ENCODE measurements at regions not wholly inside any gene's neighbourhood (a gene's known extent, or its start where the extent isn't known, plus 50 kb on each side); places are given as distances from the start of the nearest gene placed in this dataset.

DNA sequence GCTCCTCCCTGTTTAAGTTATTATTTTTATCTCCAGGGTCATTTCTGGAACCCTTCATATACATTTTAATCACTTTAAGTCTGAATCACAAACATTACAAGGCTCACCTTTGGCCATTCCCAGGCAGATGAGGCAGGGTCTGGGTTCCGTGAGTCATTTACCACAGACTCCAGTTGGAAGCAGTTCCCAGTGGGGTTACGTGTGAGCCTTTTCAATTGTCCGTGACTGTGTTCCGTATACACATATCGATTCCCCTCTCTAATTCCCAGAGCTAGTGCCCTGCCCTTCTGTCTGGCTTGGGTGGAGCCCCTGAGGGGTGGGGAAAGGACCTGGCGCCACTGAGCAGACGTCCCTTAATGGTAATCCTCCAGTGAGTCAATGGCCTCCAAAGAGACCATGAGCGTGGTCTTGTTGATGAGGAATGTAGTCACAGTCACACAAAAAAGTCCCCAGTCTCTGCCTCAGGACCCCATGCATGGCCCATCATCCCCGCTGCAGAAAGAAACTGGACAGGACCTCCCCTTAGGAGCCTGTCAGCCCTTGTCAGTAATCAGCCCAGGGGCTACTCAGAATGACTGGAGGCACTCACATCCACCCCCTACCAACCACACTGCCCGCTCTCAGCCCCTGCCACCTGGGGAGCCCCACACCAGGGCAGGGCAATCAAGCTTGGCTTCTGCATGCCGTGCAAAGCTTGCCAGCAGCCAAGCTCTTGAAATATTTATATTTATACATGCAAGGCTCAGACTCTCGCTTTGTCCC is 144.4 kb downstream of the ZIC5 start:
- no peak for DNase-seq (ENCODE audit: low spot score)

DNA sequence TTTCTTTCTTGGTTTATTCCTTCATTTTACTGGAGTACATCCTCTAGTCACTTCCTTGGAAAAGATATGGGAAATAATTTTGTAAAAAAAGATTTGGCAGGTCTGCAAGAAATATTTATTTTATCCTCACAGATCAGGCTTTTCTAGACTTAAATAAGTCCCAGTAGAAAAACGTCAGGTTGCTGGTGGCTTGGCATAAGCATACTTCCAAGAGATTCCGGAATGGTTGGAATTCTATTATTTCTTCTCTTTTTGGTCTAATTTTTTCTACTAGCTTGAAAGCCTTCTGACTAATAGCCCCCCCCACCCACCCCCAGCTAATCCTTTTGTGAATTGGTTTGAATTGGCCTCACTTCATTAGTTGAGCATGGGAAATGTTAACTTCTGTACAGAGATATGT is 147.6 kb downstream of the ZIC5 start:
- no peak for DNase-seq (ENCODE audit: low spot score)

DNA sequence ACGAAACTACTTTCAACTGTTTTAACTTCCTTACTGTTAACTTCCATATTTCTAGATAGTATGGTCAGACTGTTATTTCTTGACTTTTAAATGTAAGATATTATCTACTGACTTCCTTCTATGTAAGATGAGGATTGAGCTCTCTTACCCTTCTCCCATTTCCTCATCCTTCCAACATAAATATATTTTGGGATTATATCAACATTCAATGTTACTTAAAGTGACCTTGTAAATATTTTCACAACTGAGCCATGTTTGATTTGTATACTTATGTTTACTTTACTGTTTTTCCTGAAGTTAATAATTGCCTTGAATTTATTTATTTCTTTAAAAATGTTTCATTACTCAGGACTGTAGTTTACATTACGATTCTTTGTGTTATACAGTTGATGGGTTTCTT is 148.7 kb downstream of the ZIC5 start:
- DNase-seq (ENCODE audit: low spot score): no peak

DNA sequence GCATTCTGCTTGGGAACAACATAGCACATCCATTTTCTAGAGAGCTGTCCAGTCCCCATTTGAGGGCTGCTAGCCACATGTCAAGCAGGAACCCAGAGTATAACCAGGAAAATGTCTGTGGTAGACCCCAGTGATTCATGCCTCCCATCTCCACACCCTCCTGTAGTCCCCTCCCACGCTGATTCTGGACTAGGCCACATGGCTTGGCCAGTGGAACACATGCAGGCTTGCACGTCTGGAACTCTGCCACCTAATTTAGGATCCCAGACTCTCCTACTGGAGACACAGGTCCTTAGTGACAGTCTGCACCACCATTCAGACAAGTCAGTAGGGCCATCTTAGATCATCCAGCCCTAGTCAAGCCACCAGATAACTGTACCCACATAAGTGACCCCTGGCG is 149.8 kb downstream of the ZIC5 start:
- DNase-seq (ENCODE audit: low spot score): no peak

DNA sequence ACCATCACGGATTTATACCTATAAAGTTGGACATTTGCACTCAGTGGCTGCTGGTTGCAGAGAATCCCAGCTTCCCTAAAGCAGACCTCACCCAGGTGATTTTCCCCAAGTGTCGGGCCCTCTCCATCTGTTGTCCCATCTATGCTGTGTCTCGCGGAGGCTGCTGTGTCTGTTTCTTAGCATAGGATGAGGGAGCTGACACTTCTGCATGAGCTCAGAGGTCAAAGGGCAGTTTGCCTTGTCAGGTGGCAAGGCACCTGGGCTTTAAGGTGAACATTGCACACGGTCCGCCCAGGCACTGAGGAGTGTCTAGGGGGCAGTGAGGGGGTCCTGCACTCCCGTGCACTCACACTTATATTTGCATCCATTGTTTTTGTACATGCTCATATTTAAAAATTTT is 151.6 kb downstream of the ZIC5 start:
- DNase-seq (ENCODE audit: low spot score): no peak

DNA sequence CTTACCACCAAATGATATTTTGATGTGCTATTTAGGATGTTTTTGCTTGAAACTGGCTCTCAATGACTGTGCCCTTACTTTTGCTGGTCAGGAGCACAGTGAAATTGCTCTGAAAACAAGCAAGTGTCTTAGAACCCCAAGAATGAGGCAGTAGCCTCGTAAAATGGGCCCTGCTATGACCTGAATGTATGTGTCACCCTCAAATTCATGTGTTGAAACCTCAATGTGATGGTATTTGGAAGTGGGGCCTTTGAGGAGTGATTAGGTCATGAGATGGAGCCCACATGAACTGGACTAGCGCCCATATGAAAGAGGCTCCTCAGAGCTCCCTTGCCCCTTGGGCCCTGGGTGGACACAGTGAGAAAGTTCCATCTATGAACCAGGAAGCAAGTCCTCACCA is 155.2 kb downstream of the ZIC5 start:
- DNase-seq (ENCODE audit: low spot score): no peak

DNA sequence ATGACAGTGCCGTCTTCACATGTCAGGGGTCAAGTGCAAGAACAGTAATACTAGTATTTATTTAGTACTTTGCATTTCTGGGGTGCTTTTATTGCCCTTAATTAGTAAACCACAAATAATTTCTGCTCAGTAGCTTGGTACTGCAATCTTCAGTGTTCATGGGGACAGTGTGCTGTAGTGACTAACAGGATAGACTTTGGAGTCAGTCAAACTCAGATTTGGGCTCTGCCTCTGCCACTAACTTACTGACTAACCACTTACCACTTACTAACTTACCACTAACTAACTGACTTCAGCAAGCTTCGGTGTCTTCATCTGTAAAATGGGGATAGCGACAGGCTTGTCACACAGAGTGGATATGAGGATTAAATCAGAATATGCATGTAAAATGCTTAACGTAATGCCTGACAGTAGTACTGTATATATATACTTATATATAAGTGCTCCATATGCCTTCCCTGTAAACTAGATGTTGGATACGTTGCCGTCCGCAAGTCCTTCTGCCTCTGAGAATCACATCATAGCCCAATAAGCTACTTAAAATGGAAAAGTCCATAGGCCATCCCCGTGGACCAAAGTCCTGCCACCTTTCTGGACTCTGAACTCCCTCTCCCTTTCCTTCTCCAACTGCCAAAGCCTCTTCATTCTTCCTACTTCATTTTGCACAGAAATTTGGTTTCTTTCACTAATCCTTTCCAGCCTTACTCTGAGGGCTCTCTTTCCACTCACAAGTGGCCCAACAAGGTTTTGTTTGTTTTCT is 158.1 kb downstream of the ZIC5 start:
- no peak for DNase-seq (ENCODE audit: low spot score)

DNA sequence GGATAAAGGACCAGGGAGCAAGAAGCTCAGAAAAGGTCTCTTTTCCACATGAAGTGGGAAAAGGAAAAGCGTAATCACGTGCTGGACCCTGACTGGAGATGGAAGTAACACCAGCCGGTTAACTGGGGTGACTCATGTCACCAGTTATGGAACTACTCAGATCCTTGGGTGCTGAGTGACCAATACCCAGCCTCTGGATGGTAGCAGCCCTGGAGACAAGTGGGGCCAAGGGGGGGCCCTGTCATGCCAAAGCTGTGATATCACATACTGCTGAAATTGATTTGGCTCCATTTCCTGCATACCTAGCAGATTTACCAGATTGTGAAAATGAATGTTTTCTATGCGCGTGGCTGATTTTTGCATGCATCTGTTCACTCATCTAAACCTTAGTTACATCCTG is 158.9 kb downstream of the ZIC5 start:
- no peak for DNase-seq (ENCODE audit: low spot score)

DNA sequence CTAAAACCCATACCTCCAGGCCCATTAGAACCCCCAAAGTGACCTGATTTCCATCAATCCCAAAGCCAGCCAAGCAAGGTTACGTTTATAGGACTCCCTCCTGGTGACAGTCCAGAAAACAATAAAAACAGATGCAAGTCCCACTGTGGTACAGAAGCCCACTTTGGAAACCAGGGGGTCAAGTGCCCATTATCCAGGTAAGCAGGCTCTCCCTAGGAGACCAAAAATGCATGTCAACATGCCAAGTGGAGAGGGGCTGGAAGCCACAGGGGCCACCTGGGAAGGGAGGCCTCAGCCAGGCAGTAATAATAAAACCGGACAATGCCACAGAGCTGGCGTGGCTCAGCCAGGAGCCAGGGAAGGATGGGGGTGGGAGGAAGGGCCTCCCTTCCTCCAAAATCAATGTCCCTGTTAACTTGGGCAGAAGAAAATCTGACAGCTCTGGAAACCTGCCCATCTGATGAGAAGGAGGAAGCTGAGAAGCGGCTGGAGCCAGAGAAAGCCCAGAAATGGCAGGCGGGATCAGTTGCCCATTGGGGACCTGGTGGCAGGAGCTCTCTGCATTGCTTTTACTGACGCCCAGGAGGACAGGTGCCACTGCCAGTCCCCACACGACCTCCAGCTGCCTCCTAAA is 160.4 kb downstream of the ZIC5 start:
- no peak for DNase-seq (ENCODE audit: low spot score)

DNA sequence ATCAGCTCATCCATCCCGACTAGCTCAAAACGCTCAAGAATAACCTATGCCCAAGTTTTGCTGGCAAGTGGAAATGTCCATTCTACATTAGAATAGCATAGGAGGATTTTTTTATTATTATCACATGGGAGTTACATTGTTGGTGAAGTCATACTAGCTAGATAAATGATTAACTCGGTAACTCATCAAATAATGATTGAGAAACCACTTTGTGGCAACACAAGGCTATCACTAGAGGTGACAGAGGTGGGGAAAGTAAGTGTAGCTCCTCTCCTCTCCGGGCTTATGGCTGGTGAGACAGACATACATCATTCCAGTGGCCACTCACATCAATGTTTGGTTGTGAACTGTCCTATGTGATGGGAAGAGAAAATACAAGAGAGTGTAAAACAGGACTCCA is 161.6 kb downstream of the ZIC5 start:
- no peak for DNase-seq (ENCODE audit: low spot score)

DNA sequence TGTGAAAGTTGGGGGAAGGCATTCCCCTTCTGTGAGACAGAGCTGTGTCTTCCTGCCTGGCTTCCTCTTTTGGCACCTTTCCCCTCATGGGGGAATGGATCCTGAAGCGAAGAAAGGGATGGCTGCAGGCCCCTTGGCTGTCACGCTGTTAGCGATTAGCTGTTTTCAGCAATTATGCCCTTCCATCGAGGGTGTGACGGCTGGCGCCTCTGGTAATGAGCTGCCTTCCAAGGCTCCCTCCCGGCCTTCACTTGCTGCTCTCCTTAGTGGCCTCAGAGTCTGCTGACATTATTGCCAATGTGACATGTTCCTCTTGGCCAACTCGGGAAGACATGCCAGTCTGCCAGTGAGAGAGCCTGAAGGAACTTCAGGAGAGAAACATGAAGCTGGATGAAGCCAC is 162.1 kb downstream of the ZIC5 start:
- no peak for DNase-seq (ENCODE audit: low spot score)

DNA sequence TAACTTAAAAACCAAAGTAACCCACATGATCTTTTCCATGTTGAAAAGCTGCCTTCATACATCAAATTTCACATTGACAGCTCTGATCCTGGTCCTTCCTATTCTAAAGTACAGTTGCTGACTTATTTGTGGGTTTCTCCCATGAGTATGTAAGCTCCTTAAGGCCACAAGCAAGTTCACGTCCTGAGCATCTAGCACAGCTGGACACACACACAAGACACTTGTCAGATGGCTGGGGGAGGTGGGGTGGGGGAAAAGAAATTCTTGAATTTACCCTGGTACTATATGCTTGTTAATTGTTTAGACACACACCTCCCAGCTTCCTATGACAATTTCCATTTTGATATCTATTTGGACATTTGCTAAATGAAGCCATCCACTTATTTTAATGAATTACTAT is 162.8 kb downstream of the ZIC5 start:
- no peak for DNase-seq (ENCODE audit: low spot score)

DNA sequence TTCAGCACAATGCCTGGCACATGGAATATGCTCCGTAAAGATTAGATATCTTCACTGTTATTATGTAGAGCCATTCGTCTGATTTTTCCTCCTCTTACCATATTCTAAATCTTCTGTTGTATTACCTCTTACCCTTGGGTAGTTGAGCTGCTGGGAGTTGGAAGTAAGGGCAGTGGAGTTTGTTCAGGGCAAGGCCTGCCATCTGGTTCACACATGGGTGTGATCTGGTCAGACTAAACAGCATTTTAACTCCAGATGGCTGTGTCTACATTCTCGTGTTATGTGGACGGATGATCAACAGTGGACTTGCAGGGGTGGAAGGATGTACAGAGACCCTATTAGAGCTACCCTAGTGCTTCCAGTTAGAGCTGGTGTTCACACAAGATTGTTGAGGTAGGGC is 164.9 kb downstream of the ZIC5 start:
- DNase-seq (ENCODE audit: low spot score): no peak

DNA sequence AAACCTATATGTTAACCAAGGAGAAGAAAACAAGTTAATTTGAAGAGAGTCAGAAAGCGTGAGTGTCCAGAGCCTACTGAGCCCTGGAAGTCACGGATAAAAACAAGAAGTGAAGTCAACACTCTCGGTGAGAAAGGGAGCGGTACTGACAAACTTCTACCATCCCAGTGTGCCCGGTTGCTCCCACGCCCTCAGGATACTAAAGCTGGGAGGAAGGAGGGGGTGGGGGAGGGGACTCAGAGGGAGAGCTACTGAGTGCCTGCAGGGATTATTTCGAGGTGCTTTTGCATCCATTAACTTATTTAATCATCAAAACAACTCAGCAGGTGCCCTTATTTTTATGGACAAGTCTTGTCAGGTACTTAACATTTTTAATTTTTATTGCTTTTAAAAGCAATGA is 166.2 kb downstream of the ZIC5 start:
- no peak for DNase-seq (ENCODE audit: low spot score)

DNA sequence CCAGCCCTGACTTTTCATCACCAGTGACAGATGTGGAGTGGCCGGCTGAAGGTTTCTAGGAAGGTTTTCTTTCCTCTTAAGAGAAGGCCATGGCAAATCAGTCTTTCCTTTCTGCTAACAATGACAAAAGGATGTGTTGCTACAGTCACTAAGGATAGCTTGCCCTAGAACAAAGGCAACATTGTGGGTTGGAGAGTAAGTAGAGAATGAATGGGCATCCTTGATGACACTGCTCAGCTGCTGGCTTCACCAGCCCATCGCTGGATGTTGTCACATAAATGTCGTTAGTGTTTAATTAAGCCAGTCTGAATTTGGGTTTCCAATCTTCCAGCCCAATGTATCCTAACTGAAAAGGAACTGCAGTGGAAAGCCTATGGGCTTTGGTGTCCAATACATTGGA is 168.4 kb downstream of the ZIC5 start:
- DNase-seq (ENCODE audit: low spot score): no peak

DNA sequence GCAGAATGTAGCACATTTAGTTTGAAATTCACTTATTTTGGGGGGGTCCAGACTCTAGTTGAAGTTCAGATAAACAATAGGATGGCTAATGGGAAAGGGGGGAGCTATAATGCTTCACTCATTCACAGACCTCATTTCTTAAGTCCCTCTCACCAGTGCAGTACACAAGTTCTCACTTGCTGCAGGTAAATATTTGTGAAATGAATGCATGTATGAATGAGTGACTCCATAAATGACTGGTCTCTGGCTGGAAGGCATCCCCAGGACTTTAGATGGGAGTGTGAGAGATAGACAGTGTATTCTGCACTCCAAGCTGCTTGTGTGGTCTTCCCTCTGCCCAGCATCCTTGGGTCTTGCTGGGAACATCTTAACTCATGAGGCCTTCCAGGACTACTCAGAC is 169.2 kb downstream of the ZIC5 start:
- DNase-seq (ENCODE audit: low spot score): no peak

DNA sequence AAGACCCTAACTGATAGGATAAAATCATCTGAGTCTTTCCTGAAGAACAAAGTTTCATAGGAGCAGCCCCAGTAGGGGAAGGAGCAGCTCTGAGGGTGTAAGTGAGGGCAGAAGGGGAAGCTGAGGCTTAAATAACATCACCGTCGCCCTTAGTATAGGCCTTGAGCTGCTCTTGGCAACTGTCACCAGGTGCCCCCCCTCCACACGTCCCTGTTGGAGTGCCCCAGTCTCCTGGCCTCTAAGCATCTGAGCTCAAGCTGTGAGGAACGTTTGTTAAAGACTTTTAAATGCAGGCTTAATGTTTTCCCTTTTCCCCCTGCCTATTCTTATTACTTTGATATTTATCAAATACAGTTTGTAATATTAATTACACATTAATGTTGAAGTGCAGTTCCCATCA is 170.6 kb downstream of the ZIC5 start:
- DNase-seq (ENCODE audit: low spot score): no peak

DNA sequence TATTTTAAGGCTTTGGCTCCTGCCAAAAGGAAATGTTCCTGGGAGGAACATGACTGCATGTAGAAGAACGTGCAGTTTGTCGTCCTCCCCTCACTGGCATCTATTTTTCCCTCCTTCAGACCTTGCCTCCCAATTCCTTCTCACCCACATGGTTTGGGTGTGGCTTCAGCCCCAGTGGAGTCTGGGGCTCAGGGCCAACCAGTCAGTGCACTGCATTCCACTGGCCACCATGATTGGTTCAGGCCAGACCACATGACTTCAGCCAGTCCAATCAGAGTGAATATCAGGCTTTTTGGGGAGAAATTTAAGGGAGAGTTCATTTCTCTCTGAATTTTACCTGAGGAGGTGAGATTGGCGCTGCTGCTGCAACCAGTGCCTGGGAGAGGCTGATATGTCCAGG is 171.6 kb downstream of the ZIC5 start:
- DNase-seq (ENCODE audit: low spot score): no peak

DNA sequence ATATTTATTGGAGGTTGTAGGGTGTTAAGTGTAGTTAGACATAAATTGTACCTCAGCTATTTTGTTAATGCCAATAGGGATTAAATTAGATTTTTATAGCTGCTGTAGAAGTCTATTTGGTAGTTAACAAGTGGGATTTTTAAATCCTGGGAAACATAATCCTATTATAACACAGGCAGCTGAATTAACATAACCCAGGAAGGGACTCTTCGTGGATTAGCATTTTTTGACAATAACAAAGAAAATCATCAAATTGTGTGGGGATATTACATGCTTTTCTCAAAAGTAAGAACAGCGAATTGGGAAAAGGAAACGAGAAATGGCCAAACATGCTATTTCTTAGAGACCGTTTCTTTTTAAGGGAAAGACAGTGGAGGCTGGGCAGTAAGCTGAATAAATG is 172.8 kb downstream of the ZIC5 start:
- no peak for DNase-seq (ENCODE audit: low spot score)

DNA sequence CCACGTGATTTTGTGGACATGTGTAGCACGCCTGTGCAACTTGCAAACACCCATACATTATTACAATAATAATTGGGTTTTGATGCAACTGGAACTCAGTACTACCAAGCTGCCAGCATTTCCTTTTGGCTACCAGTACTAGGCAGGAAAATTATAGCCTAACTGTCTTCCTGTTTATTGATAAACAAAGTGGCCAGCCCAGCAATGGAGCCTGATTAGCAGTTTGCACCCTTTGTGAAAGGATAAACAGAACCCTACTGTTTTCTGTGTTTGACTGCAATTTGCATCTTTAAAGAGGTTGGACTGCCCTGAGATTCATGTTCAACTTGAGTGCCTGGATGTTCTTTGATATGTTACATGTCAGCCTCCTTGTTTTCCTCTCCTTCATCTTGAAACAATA is 173.9 kb downstream of the ZIC5 start:
- DNase-seq (ENCODE audit: low spot score): no peak

DNA sequence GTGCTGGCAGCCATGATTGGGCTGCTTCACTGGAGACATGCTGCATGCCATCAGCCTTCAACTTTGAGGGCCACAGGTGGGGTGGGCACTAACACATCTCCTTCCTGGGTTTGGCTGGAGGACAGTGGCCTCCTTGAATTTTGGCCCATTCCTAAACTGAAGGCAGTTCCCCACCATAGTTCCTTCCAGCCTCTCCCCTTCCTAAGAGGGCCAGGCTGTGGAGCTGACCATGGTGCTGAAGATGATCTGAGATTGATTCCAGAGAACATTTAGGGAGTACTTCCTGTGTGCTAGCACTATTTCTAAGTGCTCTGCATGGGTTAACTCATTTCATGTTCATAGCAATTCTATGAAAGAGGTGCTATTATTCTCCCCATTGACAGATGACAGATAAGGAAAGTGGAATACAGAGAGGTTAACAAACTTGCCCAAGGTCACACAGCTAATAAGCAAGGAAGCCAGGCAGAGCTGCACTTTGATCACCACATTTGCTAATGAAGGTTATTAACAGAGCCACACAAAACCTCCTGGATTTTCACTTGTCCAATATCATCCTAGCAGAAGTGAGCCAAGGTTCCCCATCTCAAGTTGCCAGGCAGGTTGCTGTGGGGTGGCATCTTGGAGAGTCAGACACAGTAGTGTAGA is 175.3 kb downstream of the ZIC5 start:
- peak; percentile 35 for DNase-seq (ENCODE audit: low spot score)

DNA sequence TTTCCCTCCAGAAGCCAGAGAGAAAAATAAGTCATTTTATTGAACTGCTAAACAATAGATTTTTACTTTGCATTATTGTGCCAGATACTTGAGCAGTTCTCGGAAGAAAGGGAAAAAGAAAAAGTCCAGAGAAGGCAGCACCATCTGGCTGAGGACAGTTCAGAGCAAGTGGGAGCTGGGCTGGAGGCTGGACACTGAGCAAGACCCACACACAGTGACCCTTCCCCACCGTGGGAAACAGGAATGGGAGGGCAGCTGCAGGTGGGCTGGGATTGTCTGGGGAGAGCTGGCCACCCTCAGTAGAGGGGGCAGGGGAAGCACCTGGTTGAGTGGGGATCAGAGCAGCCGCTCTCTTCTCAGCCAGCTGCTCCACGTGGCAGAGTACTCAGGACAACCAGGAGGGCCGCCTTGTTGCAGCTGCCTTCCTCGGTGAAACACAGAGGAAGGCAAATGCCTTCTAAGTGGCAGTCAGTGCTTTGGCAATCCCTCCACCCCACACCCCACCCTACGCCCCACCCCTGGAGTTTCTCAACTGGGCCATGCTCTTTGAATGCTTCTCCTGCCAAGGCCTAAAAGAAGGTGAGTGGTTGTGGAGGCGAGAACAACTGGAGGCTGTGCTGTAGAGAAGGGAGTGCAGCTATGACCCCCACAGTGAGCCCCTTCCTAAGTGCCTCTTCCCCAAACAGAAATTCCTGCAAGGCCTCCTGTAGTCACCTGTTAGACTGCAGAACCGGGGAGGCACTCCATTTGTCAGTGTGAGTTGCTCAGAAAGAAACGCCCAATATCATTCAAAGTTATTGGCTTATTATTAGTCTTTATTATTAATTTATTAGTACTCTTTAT is 179.3 kb downstream of the ZIC5 start:
- DNase-seq (ENCODE audit: low spot score): no peak

Data from umbilical cord (tissue), 1 donor.